ENCODE measurements at regions not wholly inside any gene's neighbourhood (a gene's known extent, or its start where the extent isn't known, plus 50 kb on each side); places are given as distances from the start of the nearest gene placed in this dataset.

- TF ChIP-seq POLR2AphosphoS5 (IDR thresholded peaks at IDR 0.05; ENCODE audit: low read depth, low read length), result no peak
- TF ChIP-seq SIN3A (IDR thresholded peaks at IDR 0.05; ENCODE audit: borderline replicate concordance, insufficient read depth, low read depth, low read length), result no peak
- TF ChIP-seq CTCF (IDR thresholded peaks at IDR 0.05), result no peak
- no peak for TF ChIP-seq REST (IDR thresholded peaks at IDR 0.05; ENCODE audit: insufficient read depth in 1 of 2, low read depth in 2 of 2, low read length in 1 of 2)
- TF ChIP-seq TCF7L2 (IDR thresholded peaks at IDR 0.05; ENCODE audit: low read depth, low read length), result no peak
Measured at GRCh38 chrX:13142891-13143290, 98.5 kb upstream of the FAM9C start.
